ENCODE measurements at regions not wholly inside any gene's neighbourhood (a gene's known extent, or its start where the extent isn't known, plus 50 kb on each side); places are given as distances from the start of the nearest gene placed in this dataset.

- no peak for TF ChIP-seq CBFB (IDR thresholded peaks at IDR 0.05; ENCODE audit: low read depth)
- no peak for TF ChIP-seq POLR2A (IDR thresholded peaks at IDR 0.05; ENCODE audit: low read depth, low read length)
- TF ChIP-seq RCOR1 (conservative IDR thresholded peaks at IDR 0.05; ENCODE audit: low read depth, low read length) = no peak
- TF ChIP-seq HSF1 (IDR thresholded peaks at IDR 0.05; ENCODE audit: low read depth, low read length) = no peak
- TF ChIP-seq SP1 (IDR thresholded peaks at IDR 0.05; ENCODE audit: low read depth, low read length) = no peak
- TF ChIP-seq, protein P1, sequence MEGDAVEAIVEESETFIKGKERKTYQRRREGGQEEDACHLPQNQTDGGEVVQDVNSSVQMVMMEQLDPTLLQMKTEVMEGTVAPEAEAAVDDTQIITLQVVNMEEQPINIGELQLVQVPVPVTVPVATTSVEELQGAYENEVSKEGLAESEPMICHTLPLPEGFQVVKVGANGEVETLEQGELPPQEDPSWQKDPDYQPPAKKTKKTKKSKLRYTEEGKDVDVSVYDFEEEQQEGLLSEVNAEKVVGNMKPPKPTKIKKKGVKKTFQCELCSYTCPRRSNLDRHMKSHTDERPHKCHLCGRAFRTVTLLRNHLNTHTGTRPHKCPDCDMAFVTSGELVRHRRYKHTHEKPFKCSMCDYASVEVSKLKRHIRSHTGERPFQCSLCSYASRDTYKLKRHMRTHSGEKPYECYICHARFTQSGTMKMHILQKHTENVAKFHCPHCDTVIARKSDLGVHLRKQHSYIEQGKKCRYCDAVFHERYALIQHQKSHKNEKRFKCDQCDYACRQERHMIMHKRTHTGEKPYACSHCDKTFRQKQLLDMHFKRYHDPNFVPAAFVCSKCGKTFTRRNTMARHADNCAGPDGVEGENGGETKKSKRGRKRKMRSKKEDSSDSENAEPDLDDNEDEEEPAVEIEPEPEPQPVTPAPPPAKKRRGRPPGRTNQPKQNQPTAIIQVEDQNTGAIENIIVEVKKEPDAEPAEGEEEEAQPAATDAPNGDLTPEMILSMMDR (IDR thresholded peaks at IDR 0.05 in 2 of 3, conservative IDR thresholded peaks at IDR 0.05 in 1 of 3; ENCODE audit: control insufficient read depth in 2 of 3, extremely low read depth in 1 of 3, insufficient read depth in 1 of 3, low read depth in 3 of 3, low read length in 3 of 3) = no peak
- TF ChIP-seq SPI1 (IDR thresholded peaks at IDR 0.05; ENCODE audit: borderline replicate concordance, insufficient read depth, low read depth, low read length) = no peak
- no peak for TF ChIP-seq SRF (IDR thresholded peaks at IDR 0.05; ENCODE audit: low read depth in 2 of 2, low read length in 2 of 2)
- no peak for TF ChIP-seq ESRRA (IDR thresholded peaks at IDR 0.05; ENCODE audit: low read length)
Measured at GRCh38 chr5:82719368-82719767, 357.8 kb downstream of the TMEM167A start (continued).

DNA sequence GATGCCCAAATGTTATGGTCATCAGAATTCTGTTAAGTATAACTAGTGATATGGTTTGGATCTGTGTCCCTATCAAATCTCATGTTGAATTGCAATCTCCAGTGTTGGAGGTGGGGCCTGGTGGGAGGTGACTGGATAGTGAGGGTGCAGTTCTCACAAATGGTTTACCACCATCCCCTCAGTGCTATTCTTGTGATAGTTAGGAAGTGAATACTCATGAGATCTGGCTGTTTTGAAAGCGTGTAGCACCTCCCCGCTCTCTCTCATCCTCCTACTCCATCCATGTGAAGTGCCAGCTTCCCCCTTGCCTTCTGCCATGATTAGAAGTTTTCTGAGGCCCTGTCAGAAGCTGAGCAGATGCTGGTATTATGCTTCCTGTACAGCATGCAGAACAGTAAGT lies 359.5 kb downstream of the TMEM167A start:
- intact Hi-C loops (cut with micrococcal nuclease; ENCODE audit: unreplicated experiment) (no loop called here), in situ Hi-C loops (cut with MboI) (no loop called here)
- ChIA-PET RAD21 (ENCODE audit: unreplicated experiment) (no interaction called here), POLR2A (no interaction called here), SMC1A (ENCODE audit: uncharacterized antibody, unreplicated experiment) (no interaction called here), CTCF (no interaction called here)
- Histone ChIP-seq H3K4me2 (ENCODE audit: control insufficient read depth, insufficient read depth) (no peak overlapping the region), H3K27ac (ENCODE audit: control insufficient read depth, insufficient read depth) (no peak overlapping the region), H3K27me3 (replicated peaks in 1 of 2; ENCODE audit: control insufficient read depth in 2 of 2, insufficient read depth in 2 of 2, low read length in 1 of 2) (no peaks in the 10 kb centered on the region), H3K36me3 (ENCODE audit: control insufficient read depth in 2 of 2, insufficient read depth in 2 of 2, low read length in 1 of 2) (no peaks in the 10 kb centered on the region), H2AFZ (ENCODE audit: control insufficient read depth, low read depth, low read length) (no peak overlapping the region), H3K9ac (ENCODE audit: control insufficient read depth, insufficient read depth, low read length) (no peak overlapping the region), H3K9me3 (replicated peaks; ENCODE audit: control insufficient read depth, insufficient read depth, low read length) (no peaks in the 10 kb centered on the region), H3K4me3 (no peak overlapping the region), H3K4me1 (ENCODE audit: control insufficient read depth, insufficient read depth, low read length) (no peaks in the 10 kb centered on the region), H3K79me2 (ENCODE audit: control insufficient read depth, insufficient read depth, low read length) (no peaks in the 10 kb centered on the region), H4K20me1 (ENCODE audit: control insufficient read depth, insufficient read depth) (no peaks in the 10 kb centered on the region)
- ATAC-seq (no peak), DNase-seq (ENCODE audit: low read depth, low spot score) (no peak), FAIRE-seq (no peak)
- BruUV-seq (replicated peaks) = no TSS peak
- 38% methylated on average over 2 of the region's 2 CpGs for WGBS (ENCODE audit: insufficient coverage, insufficient replicate concordance, low lambda C conversion rate, missing lambda C conversion rate)
- TF ChIP-seq, protein P2, sequence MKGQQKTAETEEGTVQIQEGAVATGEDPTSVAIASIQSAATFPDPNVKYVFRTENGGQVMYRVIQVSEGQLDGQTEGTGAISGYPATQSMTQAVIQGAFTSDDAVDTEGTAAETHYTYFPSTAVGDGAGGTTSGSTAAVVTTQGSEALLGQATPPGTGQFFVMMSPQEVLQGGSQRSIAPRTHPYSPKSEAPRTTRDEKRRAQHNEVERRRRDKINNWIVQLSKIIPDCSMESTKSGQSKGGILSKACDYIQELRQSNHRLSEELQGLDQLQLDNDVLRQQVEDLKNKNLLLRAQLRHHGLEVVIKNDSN (IDR thresholded peaks at IDR 0.05; ENCODE audit: borderline replicate concordance, extremely low read length, insufficient read depth, low read depth, low read length) = no peak
- TF ChIP-seq MTA2 (IDR thresholded peaks at IDR 0.05; ENCODE audit: low read depth) (no peak), RAD51 (IDR thresholded peaks at IDR 0.05) (no peak), SREBF1 (IDR thresholded peaks at IDR 0.05; ENCODE audit: low read length) (no peak), BHLHE40 (IDR thresholded peaks at IDR 0.05; ENCODE audit: borderline replicate concordance in 1 of 2, low read depth in 2 of 2, low read length in 1 of 2) (no peak), ATF7 (IDR thresholded peaks at IDR 0.05; ENCODE audit: low read depth) (no peak), PML (IDR thresholded peaks at IDR 0.05; ENCODE audit: low read length) (no peak), STAT3 (IDR thresholded peaks at IDR 0.05; ENCODE audit: low read depth, low read length) (no peak)
- TF ChIP-seq, protein P3, sequence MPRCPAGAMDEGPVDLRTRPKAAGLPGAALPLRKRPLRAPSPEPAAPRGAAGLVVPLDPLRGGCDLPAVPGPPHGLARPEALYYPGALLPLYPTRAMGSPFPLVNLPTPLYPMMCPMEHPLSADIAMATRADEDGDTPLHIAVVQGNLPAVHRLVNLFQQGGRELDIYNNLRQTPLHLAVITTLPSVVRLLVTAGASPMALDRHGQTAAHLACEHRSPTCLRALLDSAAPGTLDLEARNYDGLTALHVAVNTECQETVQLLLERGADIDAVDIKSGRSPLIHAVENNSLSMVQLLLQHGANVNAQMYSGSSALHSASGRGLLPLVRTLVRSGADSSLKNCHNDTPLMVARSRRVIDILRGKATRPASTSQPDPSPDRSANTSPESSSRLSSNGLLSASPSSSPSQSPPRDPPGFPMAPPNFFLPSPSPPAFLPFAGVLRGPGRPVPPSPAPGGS (IDR thresholded peaks at IDR 0.05; ENCODE audit: borderline replicate concordance, insufficient read depth, low read depth, low read length, poor library complexity, severe bottlenecking) = no peak

Data from GM12878 (cell line).